ENCODE measurements at regions not wholly inside any gene's neighbourhood (a gene's known extent, or its start where the extent isn't known, plus 50 kb on each side); places are given as distances from the start of the nearest gene placed in this dataset.

DNA sequence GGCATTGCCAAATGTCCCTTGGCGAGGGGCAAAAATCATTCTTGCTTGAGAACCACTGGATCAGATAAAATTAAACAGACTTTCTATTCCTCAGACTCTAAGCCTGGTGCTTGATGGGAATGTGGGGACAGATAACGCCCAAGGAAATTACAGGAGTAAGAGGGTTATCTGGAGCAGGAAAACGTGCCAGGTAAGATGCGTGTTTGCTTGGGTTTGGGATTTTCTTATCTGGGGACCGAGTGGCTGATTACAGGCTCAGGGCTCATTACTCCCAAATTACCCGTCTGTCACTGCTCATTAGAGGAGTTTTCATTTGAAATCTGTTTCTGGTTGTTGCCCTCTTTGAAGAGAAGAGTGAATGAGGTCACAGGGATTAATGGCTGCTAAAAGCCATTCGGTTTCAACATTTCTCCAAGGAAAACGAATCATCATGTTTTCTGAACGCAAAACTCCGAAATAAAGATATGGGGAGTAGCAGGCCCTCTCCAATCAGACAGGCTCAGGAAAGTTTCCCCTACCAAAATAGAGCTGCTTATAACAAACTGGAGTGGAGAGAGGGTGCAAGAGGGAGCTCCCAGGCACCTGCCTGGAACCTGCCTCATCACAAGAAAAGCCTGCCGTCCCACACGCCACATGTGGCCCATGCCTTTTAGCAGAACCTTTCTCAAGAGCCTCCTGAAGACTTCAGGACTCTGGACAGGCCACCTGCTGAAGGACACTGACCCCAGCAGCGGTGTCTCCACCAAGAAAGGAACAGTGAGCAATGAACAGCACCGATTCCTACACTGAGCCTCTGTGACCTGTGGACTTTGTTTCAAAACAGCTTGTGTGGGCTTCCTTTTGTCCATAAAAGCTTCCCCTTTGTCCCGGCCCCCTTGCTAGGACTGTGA, 136.4 kb downstream of the ICE1 start:
- TF ChIP-seq, protein P1, sequence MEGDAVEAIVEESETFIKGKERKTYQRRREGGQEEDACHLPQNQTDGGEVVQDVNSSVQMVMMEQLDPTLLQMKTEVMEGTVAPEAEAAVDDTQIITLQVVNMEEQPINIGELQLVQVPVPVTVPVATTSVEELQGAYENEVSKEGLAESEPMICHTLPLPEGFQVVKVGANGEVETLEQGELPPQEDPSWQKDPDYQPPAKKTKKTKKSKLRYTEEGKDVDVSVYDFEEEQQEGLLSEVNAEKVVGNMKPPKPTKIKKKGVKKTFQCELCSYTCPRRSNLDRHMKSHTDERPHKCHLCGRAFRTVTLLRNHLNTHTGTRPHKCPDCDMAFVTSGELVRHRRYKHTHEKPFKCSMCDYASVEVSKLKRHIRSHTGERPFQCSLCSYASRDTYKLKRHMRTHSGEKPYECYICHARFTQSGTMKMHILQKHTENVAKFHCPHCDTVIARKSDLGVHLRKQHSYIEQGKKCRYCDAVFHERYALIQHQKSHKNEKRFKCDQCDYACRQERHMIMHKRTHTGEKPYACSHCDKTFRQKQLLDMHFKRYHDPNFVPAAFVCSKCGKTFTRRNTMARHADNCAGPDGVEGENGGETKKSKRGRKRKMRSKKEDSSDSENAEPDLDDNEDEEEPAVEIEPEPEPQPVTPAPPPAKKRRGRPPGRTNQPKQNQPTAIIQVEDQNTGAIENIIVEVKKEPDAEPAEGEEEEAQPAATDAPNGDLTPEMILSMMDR (IDR thresholded peaks at IDR 0.05) = no peak
- TF ChIP-seq POLR2A (IDR thresholded peaks at IDR 0.05) = no peak

Measured in thyroid gland (tissue), 4 donors.